ENCODE measurements at regions not wholly inside any gene's neighbourhood (a gene's known extent, or its start where the extent isn't known, plus 50 kb on each side); places are given as distances from the start of the nearest gene placed in this dataset.

GRCh38 chr9:106321394-106322180, 541.4 kb upstream of the ZNF462 start:
- TF ChIP-seq CTCF (conservative IDR thresholded peaks at IDR 0.05; ENCODE audit: low read length) (no peak), EZH2phosphoT487 (IDR thresholded peaks at IDR 0.05; ENCODE audit: borderline replicate concordance) (no peak)

Measured in Loucy (cell line).